B cell (primary cell): ENCODE measurements at regions not wholly inside any gene's neighbourhood (a gene's known extent, or its start where the extent isn't known, plus 50 kb on each side); places are given as distances from the start of the nearest gene placed in this dataset.

Experiments
- ATAC-seq: fragments of 200-7000 bp; cut with Tn5 transposase; one replicate; pipeline ENCODE4 v1.10.0; 2021; ENCODE audit warnings: low read depth, mild to moderate bottlenecking, moderate number of reproducible peaks, moderate library complexity
- CTCF ChIA-PET: fragments of 350-600 bp; sonication (Branson Sonifier 250); formaldehyde crosslinking; loops from one replicate; lab custom pipeline; 2021; ENCODE audit warnings: antibody characterized with exemption, inconsistent platforms; lab: Charles Lee
- POLR2A ChIA-PET: fragments of 350-600 bp; sonication (Branson Sonifier 250); formaldehyde crosslinking; loops from one replicate; lab custom pipeline; 2021; ENCODE audit warnings: antibody characterized with exemption; lab: Charles Lee
- DNase-seq: peaks from one replicate; pipeline ENCODE4 v3.0.0; 2013
- H2AFZ ChIP-seq: 2 replicates; pipeline ENCODE4 v1.6.1; 2012; ENCODE audit warnings: mild to moderate bottlenecking, low read depth, low read length; ENCODE audit not compliant: insufficient read depth, poor library complexity, severe bottlenecking
- H3K27ac ChIP-seq, 2 donors: 1 replicate in 1 of 2; 2 replicates in 1 of 2; pipeline ENCODE4 v1.5.1; 2012 to 2013; ENCODE audit warnings: low read length in 2 of 2, mild to moderate bottlenecking in 2 of 2, moderate library complexity in 1 of 2
- H3K27me3 ChIP-seq, 4 experiments: fragments of 200-600 bp in 1 of 4; sonication (generic) in 1 of 4; replicated peaks in 1 of 4; 1 replicate in 2 of 4; 2 replicates in 2 of 4; pipeline versions ENCODE4 v1.6.1 to v1.7.0; 2013 to 2016; ENCODE audit warnings: low read length in 3 of 4, mild to moderate bottlenecking in 2 of 4, mixed read lengths in 1 of 4, moderate library complexity in 1 of 4; ENCODE audit not compliant: insufficient read depth in 4 of 4, control insufficient read depth in 3 of 4; ENCODE audit errors: control extremely low read depth in 1 of 4
- H3K36me3 ChIP-seq, 2 experiments: replicated peaks in 1 of 2; 1 replicate in 1 of 2; 2 replicates in 1 of 2; pipeline versions ENCODE4 v1.6.1 to v1.7.1; 2013; ENCODE audit warnings: low read length in 1 of 2; ENCODE audit not compliant: insufficient read depth in 2 of 2, control insufficient read depth in 1 of 2; ENCODE audit errors: control extremely low read depth in 1 of 2, extremely low read depth in 1 of 2
- H3K4me1 ChIP-seq, 2 donors: fragments of 200-600 bp in 1 of 2; sonication (generic) in 1 of 2; 1 replicate in 1 of 2; 2 replicates in 1 of 2; pipeline versions ENCODE4 v1.5.1 to v1.6.1; 2013 to 2017; ENCODE audit warnings: low read length in 2 of 2; ENCODE audit not compliant: control insufficient read depth in 2 of 2, insufficient read depth in 2 of 2
- H3K4me2 ChIP-seq: replicated peaks from 2 replicates; pipeline ENCODE3; 2012; ENCODE audit warnings: mild to moderate bottlenecking, low read depth, low read length; ENCODE audit not compliant: poor library complexity, severe bottlenecking
- H3K4me3 ChIP-seq, 5 experiments: fragments of 200-600 bp in 1 of 5; sonication (generic) in 1 of 5; 1 replicate in 3 of 5; 2 replicates in 2 of 5; pipeline versions ENCODE4 v1.5.1 to v1.7.0; 2011 to 2016; ENCODE audit warnings: low read length in 4 of 5, mild to moderate bottlenecking in 4 of 5, low read depth in 2 of 5, control low read depth in 1 of 5, moderate library complexity in 1 of 5; ENCODE audit not compliant: insufficient read depth in 1 of 5; ENCODE audit errors: control extremely low read depth in 1 of 5, extremely low read depth in 1 of 5
- H3K79me2 ChIP-seq: fragments of 200-600 bp; sonication (generic); one replicate; pipeline ENCODE4 v1.6.0; 2016; ENCODE audit warnings: low read length; ENCODE audit not compliant: control insufficient read depth, insufficient read depth
- H3K9ac ChIP-seq: fragments of 200-600 bp; sonication (generic); 2 replicates; pipeline ENCODE4 v1.6.1; 2017; ENCODE audit warnings: mild to moderate bottlenecking, low read length, moderate library complexity
- H3K9me3 ChIP-seq, 3 donors: one replicate each; pipeline versions ENCODE4 v1.6.1 to v1.7.1; 2013; ENCODE audit warnings: low read length in 2 of 3; ENCODE audit not compliant: control insufficient read depth in 2 of 3, insufficient read depth in 1 of 3; ENCODE audit errors: control extremely low read depth in 1 of 3
- H4K20me1 ChIP-seq: 2 replicates; pipeline ENCODE4 v1.6.0; 2012; ENCODE audit warnings: mild to moderate bottlenecking, low read length; ENCODE audit not compliant: insufficient read depth, control insufficient read depth, poor library complexity, severe bottlenecking
- H3K27ac Mint-ChIP-seq: one replicate; pipeline ENCODE4 v1.8.0; 2021; ENCODE audit warnings: mixed read lengths
- H3K27me3 Mint-ChIP-seq: one replicate; pipeline ENCODE4 v1.8.0; 2021; ENCODE audit warnings: mixed read lengths
- H3K4me1 Mint-ChIP-seq: one replicate; pipeline ENCODE4 v1.8.0; 2021; ENCODE audit warnings: mixed read lengths
- H3K4me3 Mint-ChIP-seq: one replicate; pipeline ENCODE4 v1.8.0; 2021; ENCODE audit warnings: mixed read lengths
- H3K9me3 Mint-ChIP-seq: one replicate; pipeline ENCODE4 v1.8.0; 2022; ENCODE audit warnings: mixed read lengths; ENCODE audit not compliant: insufficient read depth
- CTCF ChIP-seq: fragments of 200-600 bp; IDR thresholded peaks from one replicate; pipeline ENCODE4 v1.8.0; 2022; ENCODE audit warnings: antibody characterized with exemption, mild to moderate bottlenecking
- EZH2 ChIP-seq: IDR thresholded peaks from 2 replicates; pipeline ENCODE4 v1.6.1; 2012; ENCODE audit warnings: borderline replicate concordance, low read depth, mild to moderate bottlenecking, moderate library complexity, low read length; ENCODE audit not compliant: insufficient read depth, poor library complexity, severe bottlenecking
- WGBS: methylation state at CpG from one replicate; pipeline ENCODE4 v1.1.5; 2013; ENCODE audit warnings: missing lambda C conversion rate; ENCODE audit not compliant: insufficient coverage; 5-methylcytosine and 5-hydroxymethylcytosine counted together
- intact Hi-C: fragments of 100-400 bp; cut with micrococcal nuclease; formaldehyde crosslinking; loops from one replicate; pipeline ENCODE4 v1.10.0; 2022

GRCh38 chr2:41870265-41870585 is 177.6 kb upstream of the PKDCC start:
- intact Hi-C loops, result no loop called here
- DNase-seq (no peak), ATAC-seq (no peak)
- CTCF ChIA-PET, result interaction anchor here (0.8 to 12.4 kb wide), 33 partner anchors 9 to 940 kb away, joined by 3 to 352 read pairs (median 5); no protein-coding TSS in a partner anchor
- Mint-ChIP-seq H3K4me3 (no peak overlapping the region), H3K27me3 (peaks cover 12% of the 10 kb centered on the region), H3K9me3 (no peaks in the 10 kb centered on the region), H3K4me1 (no peaks in the 10 kb centered on the region), H3K27ac (no peak overlapping the region)
- no peak overlapping the region for H2AFZ ChIP-seq
- no peak for TF ChIP-seq EZH2
- no peak for TF ChIP-seq CTCF
- POLR2A ChIA-PET, result interaction anchor here (0.6 kb wide), 1 partner anchor 194 kb away, joined by 3 read pairs; no protein-coding TSS in a partner anchor
- peaks cover 0 to 4% (median 0%) of the 10 kb centered on the region in 4 experiments for H3K27me3 ChIP-seq
- H4K20me1 ChIP-seq, result no peaks in the 10 kb centered on the region
- H3K36me3 ChIP-seq, result no peaks in the 10 kb centered on the region
- H3K4me2 ChIP-seq, result no peak overlapping the region
- no peaks in the 10 kb centered on the region for H3K9me3 ChIP-seq
- H3K4me1 ChIP-seq, result no peaks in the 10 kb centered on the region
- no peak overlapping the region for H3K27ac ChIP-seq
- WGBS, result 77% methylated on average over 6 of the region's 6 CpGs
- H3K9ac ChIP-seq, result no peak overlapping the region
- H3K4me3 ChIP-seq, result no peak overlapping the region
- no peaks in the 10 kb centered on the region for H3K79me2 ChIP-seq

- no peaks in the 10 kb centered on the region for H3K9me3 Mint-ChIP-seq
- Histone ChIP-seq H3K36me3 (no peaks in the 10 kb centered on the region), H3K4me2 (no peak overlapping the region), H3K27ac (no peak overlapping the region), H3K9ac (no peak overlapping the region), H4K20me1 (no peaks in the 10 kb centered on the region), H3K27me3 (no peaks in the 10 kb centered on the region), H3K4me3 (no peak overlapping the region), H3K79me2 (no peaks in the 10 kb centered on the region), H3K4me1 (no peaks in the 10 kb centered on the region), H3K9me3 (no peaks in the 10 kb centered on the region), H2AFZ (no peak overlapping the region)
- WGBS, result 90% methylated on average over 7 of the region's 9 CpGs
- intact Hi-C loops, result no loop called here
- H3K27ac Mint-ChIP-seq, result no peak overlapping the region
- no peaks in the 10 kb centered on the region for H3K4me1 Mint-ChIP-seq
- ChIA-PET POLR2A (no interaction called here), CTCF (interaction anchor here (0.5 to 12.4 kb wide), 8 partner anchors 8 to 1271 kb away, joined by 3 to 352 read pairs (median 8); no protein-coding TSS in a partner anchor)
- no peak for TF ChIP-seq CTCF
- no peak for TF ChIP-seq EZH2
- ATAC-seq, result no peak
- H3K27me3 Mint-ChIP-seq, result peaks cover 12% of the 10 kb centered on the region
- no peak for DNase-seq
- H3K4me3 Mint-ChIP-seq, result no peak overlapping the region
These were observed 176.7 kb upstream of the PKDCC start for GRCh38 chr2:41871080-41871479.
